ENCODE measurements at regions not wholly inside any gene's neighbourhood (a gene's known extent, or its start where the extent isn't known, plus 50 kb on each side); places are given as distances from the start of the nearest gene placed in this dataset.

DNA sequence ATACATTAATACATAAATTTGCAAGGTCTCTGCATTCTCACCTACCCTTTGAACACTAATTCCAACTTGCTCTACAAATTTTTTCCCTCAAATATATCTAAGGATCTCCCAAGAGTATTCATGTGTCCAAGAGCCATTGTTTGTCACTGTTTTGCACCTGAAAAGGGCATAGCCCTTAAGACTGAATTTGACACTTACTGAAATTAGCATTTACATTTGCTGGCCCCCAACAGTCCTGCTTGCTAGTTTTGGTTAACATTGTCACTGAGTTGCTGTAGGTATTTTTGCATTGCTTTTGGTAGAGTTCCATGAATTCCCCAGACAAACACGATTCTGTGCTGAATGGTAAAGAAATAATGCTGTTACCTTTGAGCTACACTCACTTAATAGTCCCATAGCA, 57.3 kb downstream of the KCNA4 start:
- Histone ChIP-seq H3K27ac (ENCODE audit: low read length) (no peak overlapping the region), H3K4me1 (ENCODE audit: control insufficient read depth in 1 of 2, insufficient read depth in 2 of 2, low read length in 2 of 2) (no peaks in the 10 kb centered on the region), H3K27me3 (ENCODE audit: low read depth, low read length) (no peaks in the 10 kb centered on the region), H3K36me3 (ENCODE audit: control insufficient read depth in 1 of 2, insufficient read depth in 2 of 2, low read length in 2 of 2) (no peaks in the 10 kb centered on the region), H3K9me3 (ENCODE audit: control insufficient read depth in 1 of 2, low read length in 2 of 2) (no peaks in the 10 kb centered on the region), H3K4me3 (ENCODE audit: low read depth in 1 of 2, low read length in 2 of 2) (no peak overlapping the region)

GRCh38 chr11:29957431-29957830, 59.4 kb downstream of the KCNA4 start:
- H3K4me3 ChIP-seq (ENCODE audit: low read depth in 1 of 2, low read length in 2 of 2): no peak overlapping the region
- no peaks in the 10 kb centered on the region for H3K36me3 ChIP-seq (ENCODE audit: control insufficient read depth in 1 of 2, insufficient read depth in 2 of 2, low read length in 2 of 2)
- no peaks in the 10 kb centered on the region for H3K27me3 ChIP-seq (ENCODE audit: low read depth, low read length)
- no peaks in the 10 kb centered on the region for H3K4me1 ChIP-seq (ENCODE audit: control insufficient read depth in 1 of 2, insufficient read depth in 2 of 2, low read length in 2 of 2)
- no peak overlapping the region for H3K27ac ChIP-seq (ENCODE audit: low read length)
- H3K9me3 ChIP-seq (ENCODE audit: control insufficient read depth in 1 of 2, low read length in 2 of 2): no peaks in the 10 kb centered on the region

- Histone ChIP-seq H3K9me3 (ENCODE audit: control insufficient read depth in 1 of 2, low read length in 2 of 2) (no peaks in the 10 kb centered on the region), H3K4me1 (ENCODE audit: control insufficient read depth in 1 of 2, insufficient read depth in 2 of 2, low read length in 2 of 2) (no peaks in the 10 kb centered on the region), H3K27me3 (ENCODE audit: low read depth, low read length) (no peaks in the 10 kb centered on the region), H3K27ac (ENCODE audit: low read length) (no peak overlapping the region), H3K36me3 (ENCODE audit: control insufficient read depth in 1 of 2, insufficient read depth in 2 of 2, low read length in 2 of 2) (no peaks in the 10 kb centered on the region), H3K4me3 (ENCODE audit: low read depth in 1 of 2, low read length in 2 of 2) (no peak overlapping the region)
These were observed 60.7 kb downstream of the KCNA4 start for GRCh38 chr11:29956076-29956556.

- H3K27me3 ChIP-seq (ENCODE audit: low read depth, low read length): no peaks in the 10 kb centered on the region
- H3K9me3 ChIP-seq (ENCODE audit: control insufficient read depth in 1 of 2, low read length in 2 of 2): peaks cover 4 to 6% of the 10 kb centered on the region in 2 donors
- no peaks in the 10 kb centered on the region for H3K36me3 ChIP-seq (ENCODE audit: control insufficient read depth in 1 of 2, insufficient read depth in 2 of 2, low read length in 2 of 2)
- H3K4me3 ChIP-seq (ENCODE audit: low read depth in 1 of 2, low read length in 2 of 2): no peak overlapping the region
- no peak overlapping the region for H3K27ac ChIP-seq (ENCODE audit: low read length)
- H3K4me1 ChIP-seq (ENCODE audit: control insufficient read depth in 1 of 2, insufficient read depth in 2 of 2, low read length in 2 of 2): no peaks in the 10 kb centered on the region
These were observed 73.5 kb downstream of the KCNA4 start for GRCh38 chr11:29943347-29943746.

- no peak overlapping the region for H3K4me3 ChIP-seq (ENCODE audit: low read depth in 1 of 2, low read length in 2 of 2)
- no peaks in the 10 kb centered on the region for H3K4me1 ChIP-seq (ENCODE audit: control insufficient read depth in 1 of 2, insufficient read depth in 2 of 2, low read length in 2 of 2)
- H3K36me3 ChIP-seq (ENCODE audit: control insufficient read depth in 1 of 2, insufficient read depth in 2 of 2, low read length in 2 of 2): no peaks in the 10 kb centered on the region
- H3K27me3 ChIP-seq (ENCODE audit: low read depth, low read length): no peaks in the 10 kb centered on the region
- peaks cover 0 to 5% of the 10 kb centered on the region in 2 donors for H3K9me3 ChIP-seq (ENCODE audit: control insufficient read depth in 1 of 2, low read length in 2 of 2)
- H3K27ac ChIP-seq (ENCODE audit: low read length): no peak overlapping the region
These were observed 79.3 kb downstream of the KCNA4 start for GRCh38 chr11:29937526-29937925.

DNA sequence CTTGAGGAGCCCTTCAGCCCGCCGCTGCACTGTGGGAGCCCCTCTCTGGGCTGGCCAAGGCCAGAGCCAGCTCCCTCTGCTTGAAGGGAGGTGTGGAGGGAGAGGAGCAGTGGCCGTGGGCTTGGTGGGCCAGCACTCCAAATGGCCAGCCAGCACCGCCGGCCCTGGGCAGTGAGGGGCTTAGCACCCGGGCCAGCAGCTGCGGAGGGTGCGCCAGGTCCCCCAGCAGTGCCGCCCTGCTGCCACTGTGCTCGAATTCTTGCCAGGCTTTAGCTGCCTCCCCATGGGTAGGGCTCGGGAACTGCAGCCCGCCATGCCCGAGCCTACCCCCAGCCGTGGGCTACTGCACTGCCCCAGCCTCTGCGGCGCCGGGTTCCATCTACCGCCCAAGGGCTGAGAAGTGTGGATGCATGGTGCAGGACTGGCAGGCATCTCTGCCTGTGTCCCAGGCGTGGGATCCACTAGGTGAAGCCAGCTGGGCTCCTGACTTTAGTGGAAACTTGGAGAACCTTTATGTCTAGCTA, 82.7 kb downstream of the KCNA4 start:
- Histone ChIP-seq H3K27ac (ENCODE audit: low read length) (no peak overlapping the region), H3K9me3 (ENCODE audit: control insufficient read depth in 1 of 2, low read length in 2 of 2) (peaks cover 0 to 5% of the 10 kb centered on the region in 2 donors), H3K27me3 (ENCODE audit: low read depth, low read length) (no peaks in the 10 kb centered on the region), H3K4me1 (ENCODE audit: control insufficient read depth in 1 of 2, insufficient read depth in 2 of 2, low read length in 2 of 2) (no peaks in the 10 kb centered on the region), H3K36me3 (ENCODE audit: control insufficient read depth in 1 of 2, insufficient read depth in 2 of 2, low read length in 2 of 2) (no peaks in the 10 kb centered on the region), H3K4me3 (ENCODE audit: low read depth in 1 of 2, low read length in 2 of 2) (no peak overlapping the region)

DNA sequence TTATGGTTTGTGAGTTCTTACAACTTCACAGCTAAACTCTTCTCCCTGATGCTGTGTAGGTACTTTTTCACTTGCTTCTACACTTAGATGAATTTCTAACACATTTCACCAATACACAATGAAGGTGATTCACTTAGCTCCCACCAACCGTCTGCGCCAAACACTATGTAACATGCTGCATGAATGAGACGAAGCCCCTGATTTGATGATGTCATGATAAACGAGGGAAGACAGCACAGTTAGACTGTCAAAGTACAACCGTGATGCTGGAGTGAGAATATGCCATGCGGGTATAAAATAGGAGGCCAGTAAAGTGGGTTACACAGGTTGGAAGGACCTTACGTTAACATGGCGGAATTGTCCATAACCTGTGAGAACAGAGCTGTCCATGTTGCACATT, 100.8 kb downstream of the KCNA4 start:
- H3K4me1 ChIP-seq (ENCODE audit: control insufficient read depth in 1 of 2, insufficient read depth in 2 of 2, low read length in 2 of 2): no peaks in the 10 kb centered on the region
- H3K27me3 ChIP-seq (ENCODE audit: low read depth, low read length): no peaks in the 10 kb centered on the region
- H3K27ac ChIP-seq (ENCODE audit: low read length): no peak overlapping the region
- H3K36me3 ChIP-seq (ENCODE audit: control insufficient read depth in 1 of 2, insufficient read depth in 2 of 2, low read length in 2 of 2): no peaks in the 10 kb centered on the region
- H3K4me3 ChIP-seq (ENCODE audit: low read depth in 1 of 2, low read length in 2 of 2): no peak overlapping the region
- H3K9me3 ChIP-seq (ENCODE audit: control insufficient read depth in 1 of 2, low read length in 2 of 2): no peaks in the 10 kb centered on the region

DNA sequence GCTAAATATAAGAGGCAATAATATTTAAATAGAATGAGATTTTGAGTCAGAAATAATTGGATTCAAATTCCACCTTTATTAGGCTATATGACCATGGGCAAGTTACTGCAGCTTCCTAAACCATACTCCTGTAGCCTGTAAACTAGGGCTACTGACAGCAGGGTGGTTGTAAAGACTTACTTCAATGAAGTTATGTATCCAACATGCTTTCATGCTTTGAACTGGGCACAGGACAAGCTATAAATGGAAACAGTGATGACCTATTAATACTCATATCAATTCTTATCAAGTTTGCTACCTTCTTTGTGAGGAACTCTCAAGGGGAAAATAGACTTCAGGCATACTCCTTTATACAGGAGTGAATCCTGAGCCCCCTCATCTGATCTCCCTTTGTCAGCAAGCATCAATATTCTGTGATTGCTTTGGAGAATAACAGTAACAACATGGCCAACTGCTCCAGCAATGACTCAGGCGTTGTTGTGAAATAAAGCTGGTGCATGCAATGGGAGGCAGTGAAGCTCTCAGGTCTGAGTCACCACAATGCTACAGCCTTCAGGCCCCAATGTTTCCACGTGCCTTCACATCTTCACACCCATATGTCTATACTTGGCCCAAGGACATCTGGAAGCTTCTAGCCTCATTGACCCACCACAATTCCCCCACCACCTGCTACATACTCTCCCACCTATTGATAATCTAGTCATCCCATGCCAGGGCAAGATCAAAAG, 102.5 kb downstream of the KCNA4 start:
- Histone ChIP-seq H3K4me1 (ENCODE audit: control insufficient read depth in 1 of 2, insufficient read depth in 2 of 2, low read length in 2 of 2) (no peaks in the 10 kb centered on the region), H3K27me3 (ENCODE audit: low read depth, low read length) (no peaks in the 10 kb centered on the region), H3K9me3 (ENCODE audit: control insufficient read depth in 1 of 2, low read length in 2 of 2) (no peaks in the 10 kb centered on the region), H3K4me3 (ENCODE audit: low read depth in 1 of 2, low read length in 2 of 2) (no peak overlapping the region), H3K27ac (ENCODE audit: low read length) (no peak overlapping the region), H3K36me3 (ENCODE audit: control insufficient read depth in 1 of 2, insufficient read depth in 2 of 2, low read length in 2 of 2) (no peaks in the 10 kb centered on the region)

DNA sequence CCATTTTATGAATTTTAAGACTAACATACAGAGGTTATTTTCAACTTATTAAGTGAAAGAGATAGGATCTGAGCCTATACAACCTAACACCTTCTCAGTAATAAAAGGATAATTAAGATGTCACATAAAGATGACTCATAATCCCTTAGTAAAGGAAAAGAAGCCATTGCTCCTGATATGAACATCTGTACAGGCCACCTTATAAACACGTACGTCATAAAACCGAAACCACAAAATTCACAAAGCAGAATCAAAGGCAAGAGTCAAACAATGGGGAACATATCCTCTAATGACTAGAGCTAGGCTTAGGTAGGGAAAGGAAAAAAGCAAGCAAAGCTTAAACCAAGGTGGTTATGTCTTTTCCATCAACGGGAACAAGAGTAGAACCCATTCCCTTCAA, 103.5 kb downstream of the KCNA4 start:
- no peaks in the 10 kb centered on the region for H3K4me1 ChIP-seq (ENCODE audit: control insufficient read depth in 1 of 2, insufficient read depth in 2 of 2, low read length in 2 of 2)
- no peak overlapping the region for H3K4me3 ChIP-seq (ENCODE audit: low read depth in 1 of 2, low read length in 2 of 2)
- H3K36me3 ChIP-seq (ENCODE audit: control insufficient read depth in 1 of 2, insufficient read depth in 2 of 2, low read length in 2 of 2): no peaks in the 10 kb centered on the region
- no peak overlapping the region for H3K27ac ChIP-seq (ENCODE audit: low read length)
- no peaks in the 10 kb centered on the region for H3K27me3 ChIP-seq (ENCODE audit: low read depth, low read length)
- no peaks in the 10 kb centered on the region for H3K9me3 ChIP-seq (ENCODE audit: control insufficient read depth in 1 of 2, low read length in 2 of 2)

- H3K4me1 ChIP-seq (ENCODE audit: control insufficient read depth in 1 of 2, insufficient read depth in 2 of 2, low read length in 2 of 2): no peaks in the 10 kb centered on the region
- no peak overlapping the region for H3K27ac ChIP-seq (ENCODE audit: low read length)
- H3K27me3 ChIP-seq (ENCODE audit: low read depth, low read length): no peaks in the 10 kb centered on the region
- H3K4me3 ChIP-seq (ENCODE audit: low read depth in 1 of 2, low read length in 2 of 2): no peak overlapping the region
- H3K9me3 ChIP-seq (ENCODE audit: control insufficient read depth in 1 of 2, low read length in 2 of 2): peaks cover 0 to 2% of the 10 kb centered on the region in 2 donors
- no peaks in the 10 kb centered on the region for H3K36me3 ChIP-seq (ENCODE audit: control insufficient read depth in 1 of 2, insufficient read depth in 2 of 2, low read length in 2 of 2)
These were observed 116.4 kb downstream of the KCNA4 start for GRCh38 chr11:29900382-29900781.

DNA sequence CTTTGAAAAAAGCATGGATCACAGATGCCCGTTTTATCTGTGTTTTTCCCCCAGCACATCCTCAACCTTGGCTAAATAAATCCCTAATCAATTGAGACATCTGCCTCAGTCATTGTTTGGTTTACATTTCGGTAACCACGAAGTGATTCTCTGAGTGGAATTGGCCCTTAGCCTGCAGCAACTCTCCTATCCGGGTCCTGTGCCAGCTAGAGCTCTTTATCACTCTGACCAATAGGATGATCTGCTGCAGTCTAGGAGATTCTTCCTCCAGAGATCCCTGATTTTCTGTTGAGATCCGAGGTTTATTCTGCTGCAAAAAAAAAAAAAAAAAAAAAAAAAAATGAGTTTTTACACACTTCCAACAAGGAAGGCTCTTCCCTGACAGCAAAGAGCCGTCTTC, 137.3 kb downstream of the KCNA4 start:
- Histone ChIP-seq H3K27ac (ENCODE audit: low read length) (no peak overlapping the region), H3K4me3 (ENCODE audit: low read depth in 1 of 2, low read length in 2 of 2) (no peak overlapping the region), H3K4me1 (ENCODE audit: control insufficient read depth in 1 of 2, insufficient read depth in 2 of 2, low read length in 2 of 2) (no peaks in the 10 kb centered on the region), H3K27me3 (ENCODE audit: low read depth, low read length) (no peaks in the 10 kb centered on the region), H3K36me3 (ENCODE audit: control insufficient read depth in 1 of 2, insufficient read depth in 2 of 2, low read length in 2 of 2) (no peaks in the 10 kb centered on the region), H3K9me3 (ENCODE audit: control insufficient read depth in 1 of 2, low read length in 2 of 2) (no peaks in the 10 kb centered on the region)

DNA sequence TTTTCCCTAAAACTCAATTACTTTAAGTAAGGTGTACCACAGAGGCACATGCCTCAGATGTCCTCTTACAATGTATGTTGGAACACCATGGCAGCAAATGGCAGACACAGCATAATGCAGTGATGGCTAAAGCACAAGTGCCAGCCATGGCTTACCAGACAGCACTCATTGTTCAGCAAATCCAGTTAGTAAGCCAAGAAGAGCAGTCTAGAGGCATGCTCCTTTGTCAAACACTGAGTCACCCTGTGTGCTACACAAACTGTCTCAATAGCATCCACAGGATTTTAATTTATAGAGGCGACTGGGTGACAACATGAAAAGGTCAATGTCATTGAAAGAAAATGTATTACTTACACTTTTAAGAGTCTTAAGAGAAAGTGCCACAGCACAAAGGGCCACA, 140.6 kb downstream of the KCNA4 start:
- H3K36me3 ChIP-seq (ENCODE audit: control insufficient read depth in 1 of 2, insufficient read depth in 2 of 2, low read length in 2 of 2): no peaks in the 10 kb centered on the region
- no peaks in the 10 kb centered on the region for H3K27me3 ChIP-seq (ENCODE audit: low read depth, low read length)
- no peaks in the 10 kb centered on the region for H3K9me3 ChIP-seq (ENCODE audit: control insufficient read depth in 1 of 2, low read length in 2 of 2)
- no peaks in the 10 kb centered on the region for H3K4me1 ChIP-seq (ENCODE audit: control insufficient read depth in 1 of 2, insufficient read depth in 2 of 2, low read length in 2 of 2)
- no peak overlapping the region for H3K27ac ChIP-seq (ENCODE audit: low read length)
- no peak overlapping the region for H3K4me3 ChIP-seq (ENCODE audit: low read depth in 1 of 2, low read length in 2 of 2)
